ENCODE measurements at regions not wholly inside any gene's neighbourhood (a gene's known extent, or its start where the extent isn't known, plus 50 kb on each side); places are given as distances from the start of the nearest gene placed in this dataset.
"Not testable (repeated sequence)": the region's sequence is repeated elsewhere in the genome, so short reads cannot be mapped to it uniquely, and the experiment has no call there.

DNA sequence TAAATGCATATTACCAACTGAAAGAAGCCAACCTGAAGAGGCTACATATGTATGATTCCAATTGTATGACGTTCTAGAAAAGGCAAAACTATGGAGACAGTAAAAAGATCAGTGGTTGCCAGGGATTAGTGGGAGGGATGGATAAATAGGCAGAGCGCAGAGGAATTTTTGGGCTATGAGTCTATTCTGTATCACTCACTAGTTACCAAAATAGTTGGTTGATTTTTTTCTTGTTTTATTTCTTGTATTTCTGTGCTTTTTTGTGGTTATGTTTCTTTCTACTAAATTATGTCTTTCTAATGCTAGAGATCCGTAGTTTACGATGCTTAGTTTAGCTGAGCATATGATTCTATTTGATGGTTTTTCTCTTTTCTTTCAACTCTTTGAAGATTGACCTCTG lies 277.9 kb upstream of the NBPF12 start:
- TF ChIP-seq, protein P1, sequence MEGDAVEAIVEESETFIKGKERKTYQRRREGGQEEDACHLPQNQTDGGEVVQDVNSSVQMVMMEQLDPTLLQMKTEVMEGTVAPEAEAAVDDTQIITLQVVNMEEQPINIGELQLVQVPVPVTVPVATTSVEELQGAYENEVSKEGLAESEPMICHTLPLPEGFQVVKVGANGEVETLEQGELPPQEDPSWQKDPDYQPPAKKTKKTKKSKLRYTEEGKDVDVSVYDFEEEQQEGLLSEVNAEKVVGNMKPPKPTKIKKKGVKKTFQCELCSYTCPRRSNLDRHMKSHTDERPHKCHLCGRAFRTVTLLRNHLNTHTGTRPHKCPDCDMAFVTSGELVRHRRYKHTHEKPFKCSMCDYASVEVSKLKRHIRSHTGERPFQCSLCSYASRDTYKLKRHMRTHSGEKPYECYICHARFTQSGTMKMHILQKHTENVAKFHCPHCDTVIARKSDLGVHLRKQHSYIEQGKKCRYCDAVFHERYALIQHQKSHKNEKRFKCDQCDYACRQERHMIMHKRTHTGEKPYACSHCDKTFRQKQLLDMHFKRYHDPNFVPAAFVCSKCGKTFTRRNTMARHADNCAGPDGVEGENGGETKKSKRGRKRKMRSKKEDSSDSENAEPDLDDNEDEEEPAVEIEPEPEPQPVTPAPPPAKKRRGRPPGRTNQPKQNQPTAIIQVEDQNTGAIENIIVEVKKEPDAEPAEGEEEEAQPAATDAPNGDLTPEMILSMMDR (conservative IDR thresholded peaks at IDR 0.05; ENCODE audit: low read depth, low read length) = not testable (repeated sequence)
- not testable (repeated sequence) for TF ChIP-seq EZH2 (IDR thresholded peaks at IDR 0.05; ENCODE audit: low read length, unreplicated experiment); EZH2phosphoT487 (IDR thresholded peaks at IDR 0.05; ENCODE audit: borderline replicate concordance, low read length)

Data from PC-3 (cell line).